ENCODE measurements at regions not wholly inside any gene's neighbourhood (a gene's known extent, or its start where the extent isn't known, plus 50 kb on each side); places are given as distances from the start of the nearest gene placed in this dataset.

- TF ChIP-seq ZFP3 (CRISPR knock-in tag; IDR thresholded peaks at IDR 0.05) (peak; percentile 93), CREB5 (CRISPR knock-in tag; IDR thresholded peaks at IDR 0.05; ENCODE audit: low read depth) (no peak), ZNF565 (CRISPR knock-in tag; conservative IDR thresholded peaks at IDR 0.05; ENCODE audit: low read depth) (no peak), RARB (CRISPR knock-in tag; IDR thresholded peaks at IDR 0.05) (no peak)
These were observed 106.6 kb upstream of the HNRNPU start for GRCh38 chr1:244970744-244971551.

Measured in SK-N-SH treated with all-trans-retinoic acid at 6 μM for 48 hours (cell line).